HG02798 (cell line): ENCODE measurements at regions not wholly inside any gene's neighbourhood (a gene's known extent, or its start where the extent isn't known, plus 50 kb on each side); places are given as distances from the start of the nearest gene placed in this dataset.
"Not testable (repeated sequence)": the region's sequence is repeated elsewhere in the genome, so short reads cannot be mapped to it uniquely, and the experiment has no call there.

Experiments
- ATAC-seq: cut with Tn5 transposase; IDR thresholded peaks from one replicate; pipeline ENCODE4 v1.9.1; 2021; ENCODE audit warnings: mild to moderate bottlenecking; ENCODE audit not compliant: unreplicated experiment, poor library complexity

DNA sequence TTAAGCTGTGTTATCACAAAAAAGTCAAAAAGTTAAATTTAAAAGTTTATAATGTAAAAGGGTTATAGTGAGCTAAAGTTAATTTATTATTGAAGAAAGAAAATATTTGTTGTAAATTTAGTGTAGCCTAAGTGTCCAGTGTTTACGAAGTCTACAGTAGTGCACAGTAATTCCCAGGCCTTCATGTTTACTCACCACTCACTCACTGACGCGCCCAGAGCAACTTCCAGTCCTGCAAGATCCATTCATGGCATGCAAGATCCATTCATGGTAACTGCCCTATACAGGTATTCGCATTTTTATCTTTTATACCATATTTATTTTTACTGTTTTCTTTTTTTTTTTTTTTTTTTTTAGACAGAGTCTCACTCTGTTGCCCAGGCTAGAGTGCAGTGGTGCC is 69.5 kb downstream of the TPRA1 start:
- no peak for ATAC-seq

GRCh38 chr3:127518456-127519081 is 72.0 kb downstream of the TPRA1 start:
- no peak for ATAC-seq

GRCh38 chr3:127512256-127512655 is 78.3 kb downstream of the TPRA1 start:
- no peak for ATAC-seq

- ATAC-seq: no peak
These were observed 89.4 kb downstream of the TPRA1 start for GRCh38 chr3:127501177-127501576.

- no peak for ATAC-seq
These were observed 92.9 kb downstream of the TPRA1 start for GRCh38 chr3:127497676-127498075.

- ATAC-seq: no peak
These were observed 93.4 kb downstream of the TPRA1 start for GRCh38 chr3:127497166-127497565.

- no peak for ATAC-seq
These were observed 94.5 kb downstream of the TPRA1 start for GRCh38 chr3:127495821-127496655.

DNA sequence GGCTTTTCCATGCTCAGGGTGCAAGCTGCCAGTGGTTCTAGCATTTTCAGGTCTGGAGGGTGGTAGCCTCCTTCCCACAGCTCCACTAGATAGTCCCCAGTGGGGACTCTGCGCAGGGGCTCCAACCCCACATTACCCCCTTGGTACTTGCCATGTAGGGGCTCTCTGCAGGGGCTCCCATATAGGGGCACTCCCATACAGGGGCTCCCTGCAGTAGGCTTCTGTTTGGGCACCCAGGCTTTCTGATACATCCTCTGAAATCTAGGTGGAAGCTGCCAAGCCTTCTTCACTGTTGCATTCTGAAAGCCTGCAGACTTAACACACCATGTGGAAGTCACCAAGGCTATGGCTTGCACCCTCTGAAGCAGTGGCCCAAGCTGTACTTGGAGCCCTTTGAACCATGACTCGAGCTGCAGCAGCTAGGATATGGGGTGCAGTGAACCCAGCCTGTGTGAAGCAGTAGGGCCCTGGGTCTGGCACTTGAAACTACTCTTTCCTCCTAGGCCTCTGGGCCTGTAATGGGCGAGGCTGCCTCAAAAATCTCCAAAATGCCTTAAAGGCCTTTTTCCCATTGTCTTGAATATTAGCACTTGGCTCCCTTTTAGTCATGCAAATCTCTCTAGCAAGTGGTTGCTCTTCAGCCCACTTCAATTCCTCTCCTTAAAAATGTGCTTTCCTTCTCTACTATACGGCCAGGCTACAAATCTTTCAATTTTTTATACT is 96.4 kb downstream of the TPRA1 start:
- no peak for ATAC-seq

- no peak for ATAC-seq
These were observed 98.1 kb downstream of the TPRA1 start for GRCh38 chr3:127492426-127492825.

DNA sequence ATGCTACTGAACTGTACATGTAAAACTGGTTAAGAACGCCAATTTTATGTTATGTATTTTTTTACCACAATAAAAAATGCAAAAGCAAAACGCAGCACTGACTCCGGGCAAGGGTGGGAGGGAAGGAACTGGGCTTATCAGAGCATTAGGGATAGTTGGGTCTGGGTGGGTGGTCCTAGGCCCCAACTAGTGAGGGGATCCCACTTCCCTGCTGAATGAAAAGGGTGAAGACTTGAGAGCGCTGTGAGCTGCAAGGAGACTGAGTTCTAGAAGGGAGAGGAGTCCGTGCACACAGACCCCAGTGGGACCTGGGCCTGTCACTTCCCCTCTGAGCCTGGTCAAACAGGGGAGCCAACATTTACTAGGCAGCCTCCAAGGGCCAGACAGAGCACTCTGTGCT is 98.6 kb downstream of the TPRA1 start:
- no peak for ATAC-seq

DNA sequence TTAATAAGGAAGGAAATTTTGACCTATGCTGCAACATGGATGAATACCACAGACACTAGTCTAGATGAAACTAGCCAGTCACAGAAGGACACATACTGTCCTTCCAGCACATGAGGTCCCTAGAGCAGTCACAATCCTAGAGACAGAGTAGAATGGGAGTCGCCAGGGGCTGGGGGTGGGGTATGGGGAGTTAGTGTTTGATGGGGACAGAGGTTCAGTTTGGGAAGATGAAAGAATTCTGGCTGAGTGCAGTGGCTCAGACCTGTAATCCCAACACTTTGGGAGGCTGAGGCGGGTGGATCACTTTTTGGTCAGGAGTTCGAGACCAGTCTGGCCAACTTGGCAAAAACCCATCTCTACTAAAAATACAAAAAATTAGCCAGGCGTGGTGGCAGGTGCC is 99.2 kb downstream of the TPRA1 start:
- ATAC-seq: no peak

DNA sequence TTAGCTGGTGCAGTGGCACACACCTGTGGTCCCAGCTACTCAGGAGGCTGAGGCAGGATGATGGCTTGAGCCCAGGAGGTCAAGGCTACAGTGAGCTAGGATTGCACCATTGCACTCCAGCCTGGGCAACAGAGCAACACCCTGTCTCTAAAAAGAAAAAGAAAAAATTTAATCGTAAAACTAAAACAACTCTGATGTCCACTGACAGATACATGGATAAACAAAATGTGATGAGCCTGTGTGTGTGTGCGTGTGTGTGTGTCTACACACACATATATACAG is 99.6 kb downstream of the TPRA1 start:
- not testable (repeated sequence) for ATAC-seq

DNA sequence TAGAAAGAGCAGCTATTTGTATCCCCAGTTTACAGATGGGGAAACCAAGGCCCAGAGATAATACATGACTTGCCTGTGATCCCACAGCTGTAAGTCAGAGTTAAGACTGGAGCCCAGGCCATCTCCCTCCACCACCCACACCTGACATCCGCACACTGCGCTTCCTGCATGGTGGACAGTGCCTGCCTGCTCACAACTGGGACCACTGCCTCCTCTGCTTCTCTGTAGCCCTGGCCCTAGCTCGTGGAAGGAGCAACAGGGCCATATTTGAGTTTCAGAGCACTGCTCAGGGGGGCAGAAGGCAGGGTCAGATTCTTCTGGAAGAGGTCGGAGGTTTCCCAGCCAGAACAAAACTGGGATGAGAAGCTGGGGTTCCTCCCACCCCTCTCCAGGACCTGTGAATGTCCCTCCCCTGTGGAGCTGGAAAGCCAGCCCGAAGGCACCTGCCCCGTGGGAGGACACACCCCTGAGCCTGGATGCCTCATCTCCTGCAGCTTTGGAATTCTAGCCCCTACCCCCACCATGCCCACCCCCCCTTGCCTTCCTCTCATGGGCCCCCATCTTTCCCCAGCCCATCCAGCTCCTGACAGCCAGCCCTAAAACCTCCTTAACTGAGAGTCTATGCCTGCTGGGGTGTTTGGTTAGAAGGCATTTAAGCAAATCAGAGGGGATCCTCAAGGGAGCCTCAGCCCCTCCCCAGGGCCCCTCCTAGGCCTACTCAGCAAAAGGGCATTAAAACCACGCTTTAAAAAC is 100.1 kb downstream of the TPRA1 start:
- no peak for ATAC-seq

DNA sequence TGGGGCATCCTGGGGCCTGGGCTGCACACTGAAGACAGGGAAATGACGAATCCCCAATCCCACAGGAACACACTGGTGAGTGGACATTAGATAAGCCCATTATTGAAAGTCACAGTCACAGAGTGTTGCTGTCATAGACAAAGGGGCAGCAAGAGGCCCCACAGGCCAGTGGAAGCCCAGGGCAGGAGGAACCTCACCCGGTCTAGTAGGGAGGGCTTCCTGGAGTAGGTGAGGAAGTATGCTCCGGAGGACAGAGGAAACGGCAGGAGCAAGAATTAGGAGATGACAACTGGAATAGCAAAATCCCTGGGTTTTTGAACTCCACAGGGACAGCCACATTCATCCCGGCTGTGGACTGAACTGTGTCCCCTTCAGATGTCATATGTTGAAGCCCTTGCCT is 101.2 kb downstream of the TPRA1 start:
- ATAC-seq: no peak

DNA sequence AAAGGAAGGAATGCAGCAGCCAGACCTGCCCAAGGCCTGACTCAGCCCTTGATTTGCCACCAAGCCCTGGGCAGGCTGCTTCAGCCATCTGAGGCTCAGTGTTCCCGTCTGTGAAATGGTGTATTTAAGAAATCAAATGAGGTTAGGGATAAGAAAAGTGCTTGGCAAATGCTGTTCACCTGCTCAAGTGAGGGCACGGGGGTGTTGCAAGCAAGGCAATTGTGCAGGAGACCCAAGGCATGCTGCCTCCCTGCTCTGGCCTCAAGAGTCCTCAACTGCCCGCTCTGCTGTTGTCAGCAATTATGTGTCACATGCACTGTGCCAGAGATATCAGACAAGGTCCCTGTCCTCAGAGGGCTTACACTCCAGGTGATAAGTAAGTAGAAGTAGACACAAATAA is 101.8 kb downstream of the TPRA1 start:
- no peak for ATAC-seq

DNA sequence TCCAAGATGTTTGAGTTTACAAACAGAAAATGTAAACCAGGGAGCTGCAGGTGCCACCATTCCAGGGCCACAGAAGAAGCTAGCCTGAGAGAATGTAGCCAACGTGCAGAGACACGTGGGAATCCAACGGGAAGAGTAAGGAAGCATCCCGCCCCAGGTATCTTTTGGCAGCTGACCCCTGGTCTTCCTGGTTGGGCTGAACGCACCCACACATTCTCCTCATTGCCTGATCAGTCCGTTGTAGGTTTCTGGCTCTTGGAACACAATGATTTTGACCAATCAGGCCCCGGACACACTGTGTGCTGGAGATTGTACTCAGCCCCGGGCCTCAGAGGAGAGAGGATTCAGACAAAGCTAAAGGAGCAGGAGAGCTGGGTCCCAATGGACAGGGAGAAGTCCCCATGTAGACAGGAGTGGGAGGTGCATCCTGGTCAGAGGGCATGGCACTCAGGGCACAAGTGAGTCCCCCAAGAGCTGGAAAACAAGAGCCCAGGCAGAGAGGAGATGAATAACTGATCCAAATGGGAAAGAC is 102.3 kb downstream of the TPRA1 start:
- ATAC-seq: no peak

DNA sequence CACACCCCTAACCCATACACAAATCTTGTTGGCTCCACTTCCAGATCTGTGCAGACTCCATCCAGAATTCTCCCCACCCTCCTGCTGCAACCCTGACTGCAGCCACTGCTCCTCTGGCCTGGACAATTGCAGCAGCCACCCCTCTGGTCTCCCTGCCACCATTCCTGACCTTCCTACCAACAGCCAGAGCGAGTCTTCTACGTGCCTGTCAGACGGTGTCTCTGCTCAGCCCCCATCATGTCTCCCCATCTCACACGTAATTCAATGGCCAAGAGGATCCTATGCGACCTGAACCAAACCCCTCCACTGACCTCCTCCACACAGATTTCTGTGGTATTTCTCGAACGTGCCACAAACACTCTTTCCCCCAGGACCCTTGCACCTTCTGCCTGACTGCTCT is 103.3 kb downstream of the TPRA1 start:
- ATAC-seq: no peak

DNA sequence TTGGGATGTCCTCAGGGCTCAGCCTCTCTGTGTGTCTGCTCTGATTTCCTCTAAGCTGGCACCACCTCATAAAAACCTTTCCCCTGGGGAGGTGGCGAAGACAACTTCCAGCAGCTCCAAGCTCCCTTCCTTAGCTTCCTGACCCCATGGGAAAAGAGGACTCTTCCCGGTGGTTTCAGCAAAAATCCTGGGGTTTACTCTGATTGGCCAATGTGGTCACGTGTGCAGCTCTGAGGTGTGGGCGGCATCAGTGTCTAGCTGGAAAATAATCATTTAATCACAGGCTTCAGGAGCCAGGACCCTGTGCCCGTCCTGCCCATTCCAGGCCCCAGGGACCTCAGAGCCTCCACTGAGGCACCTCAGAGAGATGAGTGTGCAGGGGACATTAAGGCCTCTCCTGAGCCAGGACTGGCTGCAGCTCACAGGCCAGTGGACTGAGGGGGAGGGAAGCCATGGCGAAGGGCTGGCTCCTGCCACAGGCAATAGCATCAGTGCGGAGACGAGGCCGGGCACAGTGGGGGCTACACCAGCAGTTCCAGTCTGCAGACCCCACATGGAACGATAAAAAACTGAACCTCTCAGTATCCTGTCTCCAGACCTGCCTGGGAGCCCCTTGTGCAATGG is 104.1 kb downstream of the TPRA1 start:
- ATAC-seq: no peak

DNA sequence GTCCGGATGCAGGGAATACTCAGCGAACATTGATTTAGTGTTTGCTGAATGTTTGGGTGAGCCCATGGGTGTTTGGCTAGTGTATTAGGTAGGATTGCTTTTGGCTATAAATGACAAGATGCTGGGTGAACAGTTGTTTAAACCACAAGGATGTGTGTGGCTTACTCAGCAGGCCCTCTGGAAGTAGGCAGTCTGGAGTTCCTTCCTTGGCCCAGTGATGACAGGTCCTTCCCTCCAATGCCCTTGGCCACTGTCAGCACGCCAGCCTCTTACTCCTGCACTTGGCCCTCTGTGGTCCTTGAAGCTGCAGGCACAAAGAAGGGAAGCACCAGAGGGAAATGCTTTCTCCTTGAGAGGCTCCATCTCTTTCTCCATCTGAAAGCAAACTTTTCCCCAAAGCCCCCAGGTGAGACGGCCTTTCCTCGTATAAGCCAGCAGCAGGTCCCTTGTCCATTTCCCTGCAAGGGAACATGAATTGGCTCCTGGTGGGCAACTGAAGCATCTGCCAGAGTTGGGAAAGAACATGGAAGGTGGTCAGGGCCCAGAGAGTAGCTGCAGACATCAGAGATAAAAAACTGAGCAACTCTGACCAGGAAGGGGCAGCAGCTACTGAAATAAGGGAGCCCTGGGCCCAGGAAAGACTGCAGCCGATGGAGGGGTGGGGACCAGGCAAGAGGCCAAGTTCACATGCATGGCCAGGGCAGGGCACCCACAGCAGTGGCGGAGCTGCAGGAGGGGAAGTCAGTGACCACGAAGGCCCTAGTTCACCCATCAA is 105.0 kb downstream of the TPRA1 start:
- no peak for ATAC-seq
